Amygdala (tissue), 56 donors: ENCODE measurements at regions not wholly inside any gene's neighbourhood (a gene's known extent, or its start where the extent isn't known, plus 50 kb on each side); places are given as distances from the start of the nearest gene placed in this dataset.

Experiments used
- DNase-seq, 56 donors: peaks; one replicate each; lab custom pipeline; 2025; lab: John Stamatoyannopoulos, UW

DNA sequence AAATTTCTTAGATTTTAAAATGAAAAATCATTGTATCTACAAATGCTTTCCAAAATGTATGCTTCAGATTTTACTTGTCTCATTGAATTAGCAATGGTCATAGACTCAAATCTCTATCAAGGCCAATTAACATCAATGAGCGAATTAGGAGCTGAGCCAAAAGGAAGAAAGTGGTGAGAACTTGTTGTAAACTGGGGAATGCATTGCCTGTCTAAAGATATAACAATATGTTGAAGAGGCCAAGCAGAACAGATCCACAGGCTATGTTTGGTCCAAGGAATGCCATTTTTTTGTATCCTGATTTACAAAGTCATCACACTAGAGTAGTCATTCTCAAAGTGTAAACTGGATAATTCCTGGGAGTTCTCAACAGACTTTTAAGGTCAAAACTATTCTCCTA, 370.7 kb downstream of the GJA1 start:
- DNase-seq: no peak

DNA sequence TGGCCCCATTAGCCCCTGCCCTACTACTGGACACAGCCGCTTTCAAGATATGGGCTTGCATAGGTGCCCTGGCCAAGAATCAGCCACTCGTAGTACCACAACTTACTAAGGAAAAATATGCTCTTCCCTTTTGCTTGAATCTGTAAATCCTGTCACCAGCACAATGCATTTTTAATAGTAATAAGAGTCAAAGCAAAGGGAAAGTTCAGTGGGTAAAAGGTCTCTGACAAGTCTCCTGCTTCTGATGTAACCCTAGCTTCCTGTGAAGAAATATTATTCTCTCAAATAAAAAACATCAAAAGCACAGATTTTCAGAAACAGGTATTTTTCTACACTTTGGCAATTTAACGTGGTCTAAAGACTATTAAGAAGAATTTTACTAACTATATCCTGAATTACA, 373.8 kb downstream of the GJA1 start:
- no peak for DNase-seq

DNA sequence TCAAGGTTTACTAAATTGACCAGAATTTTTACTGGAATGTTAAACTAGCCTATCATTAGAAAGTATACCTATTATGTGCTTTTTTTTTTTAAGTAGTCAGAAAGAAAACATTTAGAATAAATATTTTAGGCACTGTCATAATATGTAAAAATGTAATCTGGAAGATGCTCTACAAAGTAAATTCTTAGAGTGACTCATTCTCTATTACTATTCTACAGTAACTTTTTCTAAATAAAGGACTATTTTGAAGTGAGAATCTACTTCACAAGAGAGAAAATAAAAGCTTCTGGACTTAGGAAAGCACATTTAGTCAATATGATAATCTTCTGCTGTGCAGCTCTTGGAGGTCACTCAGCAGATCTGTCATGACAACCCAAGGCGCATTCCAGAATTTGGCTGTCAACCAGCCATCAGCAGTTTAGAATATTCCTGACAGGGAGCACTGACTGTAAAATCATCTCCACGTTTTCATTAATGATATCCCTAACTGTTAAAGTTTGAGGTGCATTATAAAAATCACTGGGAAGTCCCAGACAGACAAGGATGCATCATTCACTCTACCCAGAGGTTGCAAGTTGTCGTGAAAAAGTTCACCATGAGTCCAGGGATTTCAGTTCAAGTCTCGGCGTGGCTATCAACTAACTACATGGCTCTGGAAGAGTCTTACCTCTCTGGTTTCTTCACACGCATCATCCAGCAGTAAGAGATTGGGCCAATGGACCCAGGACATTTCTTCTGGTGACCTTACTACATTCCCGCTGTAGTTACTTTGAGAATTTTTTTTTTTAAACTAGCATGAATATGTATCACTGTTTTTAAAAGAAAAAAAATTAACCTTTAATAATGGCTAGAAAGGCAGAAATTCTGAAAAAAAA, 374.9 kb downstream of the GJA1 start:
- no peak for DNase-seq

DNA sequence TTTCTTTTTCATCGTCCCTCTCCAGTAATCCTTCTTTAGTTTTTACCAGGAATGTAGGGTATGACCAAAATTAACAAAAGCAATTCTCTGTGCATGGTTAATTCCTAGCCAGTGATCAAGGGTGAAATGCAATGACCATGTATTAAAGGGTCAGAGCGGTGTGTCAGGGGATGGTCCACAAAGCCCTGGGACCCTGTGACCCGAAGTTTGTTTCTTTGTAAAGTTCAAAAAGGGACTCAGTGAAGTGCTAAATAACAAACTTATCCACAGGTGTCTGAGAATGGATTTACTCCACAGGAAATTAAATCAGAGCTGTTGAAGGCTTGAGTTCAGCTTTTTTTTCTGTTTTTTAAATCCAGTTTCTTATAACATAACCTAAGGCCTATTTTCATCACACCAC, 375.7 kb downstream of the GJA1 start:
- no peak for DNase-seq

DNA sequence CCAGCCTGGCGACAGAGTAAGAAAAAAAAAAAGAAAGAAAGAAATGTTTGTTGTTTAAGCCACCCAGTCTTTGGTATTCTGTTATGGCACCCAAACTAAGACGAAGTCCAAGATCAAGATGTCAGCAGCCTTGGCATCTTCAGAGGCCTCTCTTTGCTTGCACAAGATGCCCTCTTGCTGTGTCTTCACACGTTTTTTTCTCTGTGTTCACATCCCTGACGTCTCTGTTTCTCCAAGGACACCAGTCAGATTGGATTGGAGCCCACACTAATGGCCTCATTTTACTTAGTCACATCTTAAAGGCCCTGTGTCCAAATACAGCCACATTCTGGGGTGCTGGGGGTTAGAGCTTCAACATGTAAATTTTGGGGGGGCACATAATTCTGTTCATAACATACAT, 380.9 kb downstream of the GJA1 start:
- DNase-seq: no peak

DNA sequence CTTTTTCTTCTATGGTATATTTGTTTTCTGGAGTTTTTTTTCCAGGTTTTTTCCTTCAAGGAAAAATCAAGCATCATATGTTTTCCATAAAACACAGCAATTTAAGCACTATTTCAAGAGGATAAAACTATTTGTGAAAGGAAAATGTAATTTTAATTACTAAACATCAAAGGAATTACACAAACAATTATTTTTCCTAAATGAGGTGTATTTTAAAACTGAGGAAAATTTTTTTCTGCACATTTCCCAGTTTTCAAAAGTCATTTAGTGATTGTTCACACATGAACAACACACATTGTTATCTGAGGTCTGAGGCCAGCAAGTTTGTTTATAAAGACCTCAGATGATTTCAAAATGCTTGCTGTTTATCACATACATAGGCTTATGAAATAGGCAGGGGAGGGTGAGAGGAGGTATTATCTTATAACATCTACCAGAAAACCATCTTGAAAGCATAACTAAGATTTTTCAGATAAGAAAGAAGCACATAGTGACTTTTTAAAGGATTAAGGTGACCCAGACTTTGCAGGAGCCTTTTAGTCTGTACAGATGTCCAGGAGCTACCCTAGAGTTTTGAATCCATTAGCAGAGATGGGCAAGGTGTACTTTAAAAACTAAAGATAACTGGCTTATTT, 381.6 kb downstream of the GJA1 start:
- DNase-seq: no peak

DNA sequence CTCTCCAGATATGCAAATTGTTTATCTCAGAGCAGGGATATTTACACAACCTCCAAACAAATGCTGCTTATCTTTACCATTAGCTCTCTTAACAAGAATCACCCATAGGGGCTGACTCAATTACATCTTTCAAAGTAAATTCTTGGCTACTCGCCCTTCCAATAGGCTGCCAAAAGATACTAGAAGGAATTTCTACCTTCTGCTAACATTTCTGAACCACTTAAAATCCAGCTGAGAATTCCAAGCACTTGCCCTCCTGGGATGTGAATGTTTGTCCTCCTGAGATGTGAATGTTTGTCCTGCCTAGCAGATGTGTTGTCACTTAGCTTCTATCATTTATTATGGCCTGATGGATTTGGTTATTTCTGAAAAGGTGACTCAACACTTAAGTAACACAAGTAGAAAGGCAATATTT, 388.0 kb downstream of the GJA1 start:
- DNase-seq: no peak

DNA sequence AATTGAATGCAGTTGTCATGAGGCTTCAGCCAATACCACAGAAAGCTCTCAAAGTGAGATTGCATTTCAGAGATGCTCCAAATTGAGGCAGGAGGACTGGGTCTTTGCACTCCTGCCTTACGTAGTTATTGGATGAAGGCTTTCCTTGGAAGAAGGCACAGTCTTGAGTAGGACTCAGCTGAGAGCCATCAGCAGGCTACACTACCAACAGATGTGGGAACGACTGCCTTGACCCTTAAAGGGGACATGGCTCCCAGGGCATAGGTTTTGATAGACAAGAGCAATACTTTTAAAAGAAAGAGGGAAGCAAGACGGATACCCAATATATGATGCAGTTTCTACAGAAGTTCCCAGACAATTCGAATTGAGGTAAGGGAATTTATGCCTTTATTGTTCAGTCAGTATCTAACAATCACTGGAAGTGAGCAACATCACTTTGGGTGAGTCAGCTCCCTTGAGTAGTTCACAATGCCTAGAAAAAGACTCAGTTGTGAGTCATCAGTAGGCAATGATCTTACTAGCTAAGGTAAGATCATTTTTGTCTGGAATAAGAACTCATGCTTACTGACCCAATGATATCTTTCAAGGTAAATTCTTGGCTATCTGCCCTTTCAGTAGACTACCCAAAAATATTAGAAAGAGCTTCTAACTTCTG, 390.8 kb downstream of the GJA1 start:
- DNase-seq: no peak

DNA sequence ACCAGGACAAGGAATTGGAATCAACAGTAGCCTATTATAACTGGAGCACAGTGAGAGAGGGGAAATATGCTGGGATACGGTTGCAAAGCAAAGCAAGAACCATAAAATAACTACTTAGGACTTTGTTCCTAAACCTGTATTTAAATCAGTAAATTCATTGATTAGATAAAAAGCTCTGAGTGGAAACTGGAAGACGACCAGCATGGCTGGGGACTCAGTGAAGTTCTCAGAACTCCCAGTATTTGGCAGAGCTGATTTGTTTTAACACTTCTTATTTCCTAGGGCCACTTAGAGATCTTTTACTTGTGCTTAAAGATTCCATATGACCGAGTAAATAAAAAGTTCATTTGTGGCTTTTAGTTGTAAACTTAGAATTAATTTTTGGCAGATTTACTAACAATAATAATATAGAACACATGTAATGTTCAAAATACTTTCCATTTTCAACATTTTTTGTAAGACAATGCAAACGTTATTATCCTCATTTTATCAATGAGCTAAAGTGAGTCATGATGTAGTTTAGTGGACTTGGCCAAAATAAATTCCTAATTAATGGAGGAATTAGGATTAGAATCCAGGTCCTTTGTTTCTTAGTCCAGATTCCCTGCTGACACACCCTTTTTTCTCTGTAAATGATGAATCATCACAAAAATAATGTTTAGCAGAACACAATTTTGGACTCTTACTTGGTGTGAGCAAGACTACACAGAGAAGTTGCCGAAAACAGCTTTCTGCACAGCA, 392.9 kb downstream of the GJA1 start:
- no peak for DNase-seq

DNA sequence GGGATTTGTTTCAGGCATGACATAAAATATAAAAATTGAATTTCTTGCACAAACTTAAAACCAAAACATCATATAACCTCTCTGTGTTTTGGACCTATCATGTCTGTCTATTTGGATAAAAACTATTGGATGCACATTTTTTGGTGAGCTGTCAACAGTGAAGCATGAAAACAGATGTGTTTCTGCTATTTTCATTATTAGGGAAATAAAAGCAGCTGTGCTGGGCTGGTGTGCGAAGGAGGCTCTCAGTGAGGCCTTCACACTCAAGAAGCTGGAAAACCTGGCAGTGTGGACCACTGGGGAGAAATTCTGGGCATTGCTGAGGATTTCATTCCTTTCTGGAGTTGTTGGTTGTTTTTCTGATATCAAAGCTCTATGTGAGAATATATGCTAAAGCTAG, 395.3 kb downstream of the GJA1 start:
- DNase-seq: no peak

DNA sequence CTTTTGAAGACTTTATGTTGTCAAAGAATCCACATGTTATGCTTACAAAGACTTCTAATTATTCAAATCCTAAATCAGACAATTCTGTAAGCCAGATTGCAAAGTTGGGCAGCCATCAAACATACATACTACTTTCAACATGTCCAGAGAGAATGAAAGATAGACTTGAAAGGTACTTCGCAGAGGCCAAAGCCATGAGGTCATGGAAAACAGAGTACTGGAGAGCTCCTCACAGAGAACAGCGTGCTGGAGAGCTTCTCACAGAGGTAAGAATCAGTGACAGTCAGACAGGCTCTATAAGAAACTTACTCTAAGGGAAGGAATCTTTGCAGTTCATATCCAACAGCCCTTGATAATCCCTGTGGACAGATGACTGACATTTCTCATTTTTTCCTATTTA, 400.2 kb downstream of the GJA1 start:
- no peak for DNase-seq

DNA sequence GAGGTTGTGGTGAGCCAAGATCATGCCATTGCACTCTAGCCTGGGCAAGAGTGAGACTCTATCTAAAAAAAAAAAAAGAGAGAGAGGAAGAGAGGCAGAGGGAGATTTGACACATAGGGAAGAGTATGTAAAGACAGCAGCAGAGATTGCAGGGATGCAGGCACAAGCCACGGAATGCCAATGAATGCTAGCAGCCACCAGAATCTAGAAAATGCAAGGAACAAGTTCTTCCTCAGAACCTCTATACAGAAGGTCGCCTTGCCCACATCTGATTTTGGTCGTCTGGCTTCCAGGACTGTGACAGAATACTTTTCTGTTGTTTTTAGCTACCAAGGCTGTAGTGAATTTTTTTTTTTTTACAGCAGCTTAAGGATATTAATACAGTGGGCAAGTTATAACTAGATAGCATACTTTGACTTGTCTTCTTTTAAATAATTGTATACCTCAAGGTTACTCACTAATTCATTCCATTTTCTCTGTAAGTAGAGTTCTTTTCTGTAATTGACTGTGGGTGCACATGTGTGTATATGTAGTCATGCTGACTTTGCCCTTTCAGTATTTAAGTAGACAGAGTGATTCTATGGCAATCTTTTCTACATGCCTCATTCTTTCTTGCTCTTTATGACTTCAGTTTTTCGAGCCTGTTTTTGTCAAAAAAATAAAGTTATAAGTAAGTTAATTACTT, 402.2 kb downstream of the GJA1 start:
- DNase-seq: no peak

DNA sequence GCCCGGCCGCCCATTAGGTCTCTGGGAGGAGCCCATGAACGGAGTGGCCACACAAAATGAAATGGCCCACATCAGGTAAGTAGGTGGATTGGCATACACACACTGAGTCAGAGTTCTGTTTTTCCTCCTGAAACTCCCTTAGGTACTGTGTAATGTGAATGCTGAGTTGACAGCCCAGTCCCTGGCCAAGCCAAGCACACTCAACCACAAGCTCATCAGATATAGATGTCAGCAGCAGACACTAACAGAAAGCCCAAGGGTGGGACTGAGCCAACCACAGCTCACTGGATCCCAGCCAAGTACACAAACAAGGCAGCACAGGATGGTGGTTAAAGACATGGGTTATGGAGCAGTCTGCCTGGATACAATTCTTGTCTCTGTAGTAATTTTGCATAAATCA, 403.4 kb downstream of the GJA1 start:
- DNase-seq: no peak

DNA sequence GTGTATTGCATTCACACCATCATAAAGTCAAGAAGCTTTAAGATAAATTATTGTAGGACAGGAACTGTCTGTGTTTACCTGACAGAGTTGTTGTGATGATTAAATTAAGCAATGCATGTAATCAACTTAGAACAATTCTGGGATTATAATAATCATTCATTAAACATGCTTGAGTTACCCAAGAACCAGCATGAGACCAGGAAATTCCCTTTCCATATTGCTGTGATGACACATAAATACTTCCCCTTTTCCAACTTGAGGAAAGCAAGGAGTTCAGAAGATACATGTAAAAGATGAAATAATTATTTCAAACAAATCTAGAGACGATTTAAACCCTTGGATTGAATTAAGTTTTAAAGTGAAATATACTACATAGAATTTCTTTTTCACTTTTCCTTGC, 404.4 kb downstream of the GJA1 start:
- no peak for DNase-seq

DNA sequence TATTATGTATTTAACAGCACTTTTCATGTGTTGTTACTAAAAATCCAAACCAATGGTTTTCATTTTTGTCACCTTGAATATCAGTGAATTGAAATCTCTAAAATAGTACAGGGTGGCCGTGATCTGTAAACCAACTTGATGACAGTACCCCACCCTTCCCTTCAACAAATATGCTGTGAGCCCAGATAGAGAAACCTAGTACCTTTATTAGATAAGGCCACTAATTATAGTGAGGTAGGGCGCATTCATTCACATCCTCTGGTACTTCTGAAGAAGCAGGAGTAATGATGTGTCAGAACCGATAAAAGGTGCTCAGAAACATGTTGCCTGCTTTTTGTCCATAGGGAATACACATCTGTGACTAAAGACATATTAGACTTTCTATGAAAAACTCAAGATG, 409.5 kb downstream of the GJA1 start:
- DNase-seq: no peak

DNA sequence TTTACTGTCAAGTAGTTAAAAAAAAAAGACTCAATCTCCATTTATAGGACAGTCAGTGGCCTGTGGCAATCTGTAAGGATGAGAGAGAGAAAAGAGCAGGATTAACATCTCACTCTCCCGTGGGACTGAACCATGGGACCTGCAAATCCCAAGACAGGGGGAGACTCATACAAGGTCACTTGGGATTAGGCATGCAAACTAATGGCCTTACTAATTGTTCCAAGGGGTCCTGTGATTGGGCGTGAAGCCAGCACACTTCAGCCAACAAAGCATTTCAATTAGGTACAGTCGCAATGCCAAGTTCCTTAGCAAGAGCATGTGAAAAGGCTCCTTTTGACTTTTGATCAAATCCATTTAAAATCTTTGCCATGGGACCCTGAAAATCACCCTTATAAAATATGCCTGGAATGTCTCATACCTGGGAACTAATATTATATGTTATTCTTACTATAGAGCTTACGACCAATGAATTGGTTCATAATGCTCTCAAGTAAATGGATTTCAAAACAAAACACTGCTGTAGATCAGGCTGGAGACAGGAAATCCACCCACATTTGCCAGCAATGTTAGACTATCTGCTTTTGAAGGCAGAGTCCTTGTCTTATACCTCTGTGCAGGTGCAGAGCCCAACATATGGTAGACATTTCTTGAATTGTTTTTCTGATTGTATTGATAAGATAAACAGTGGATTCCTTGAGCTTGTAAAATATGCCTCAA, 412.5 kb downstream of the GJA1 start:
- DNase-seq: peak in 33 of 56 donors; percentile 1 to 62 (median 20)

DNA sequence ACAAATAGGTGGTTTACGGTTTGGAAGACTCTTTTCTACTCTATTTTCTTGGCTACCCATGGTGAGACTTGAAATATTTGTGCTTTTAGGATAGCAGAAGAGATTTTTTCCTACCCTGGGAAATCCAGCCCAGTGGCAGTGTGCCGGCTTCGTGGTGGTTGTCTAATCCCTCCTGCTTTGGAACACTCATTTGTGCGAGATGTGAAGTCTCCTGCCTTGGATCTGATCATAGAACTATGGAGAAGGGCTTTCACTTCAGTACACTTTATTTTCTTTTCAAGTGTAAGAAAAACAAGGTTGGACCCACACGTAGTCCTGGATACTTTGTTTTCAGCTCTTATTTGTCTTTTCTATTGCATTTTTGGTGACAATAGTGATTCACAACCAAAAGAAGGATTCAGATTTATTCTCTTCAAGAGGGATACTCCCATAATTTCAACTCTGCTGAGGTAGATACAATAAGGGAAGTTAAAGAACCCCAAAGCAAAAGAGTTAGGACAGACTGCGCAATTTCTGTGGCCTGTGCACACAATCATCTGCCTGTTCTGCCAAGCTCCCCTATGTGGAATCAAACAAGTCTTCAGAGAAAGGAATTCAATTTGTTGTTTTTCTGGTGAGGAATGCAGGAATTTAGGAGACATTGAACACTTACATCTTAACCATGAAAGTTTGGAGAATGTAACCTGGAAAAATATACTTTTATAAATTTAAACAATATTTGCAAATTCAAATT, 413.2 kb downstream of the GJA1 start:
- DNase-seq: peak in 16 of 56 donors; percentile 1 to 32 (median 15)

DNA sequence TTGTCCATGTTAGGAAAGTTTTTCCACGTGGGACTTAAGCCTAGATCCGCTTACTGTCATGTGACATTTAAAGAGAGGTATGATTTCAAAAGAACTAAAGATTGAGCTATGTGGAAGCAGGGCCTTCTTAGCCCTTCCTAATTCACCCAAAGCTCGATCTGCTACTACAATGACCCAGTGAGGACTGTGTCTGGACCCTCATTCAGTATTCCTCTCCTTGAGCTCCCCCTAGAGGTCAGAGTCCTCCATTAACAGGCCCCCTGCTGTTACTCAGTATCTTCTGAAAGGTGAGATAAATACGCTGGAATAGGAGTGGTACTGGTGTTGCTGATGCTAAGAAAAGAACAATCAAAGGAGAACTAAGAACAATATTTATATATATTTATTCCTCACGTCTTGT, 414.0 kb downstream of the GJA1 start:
- peak in 14 of 56 donors; percentile 0 to 42 (median 6) for DNase-seq

DNA sequence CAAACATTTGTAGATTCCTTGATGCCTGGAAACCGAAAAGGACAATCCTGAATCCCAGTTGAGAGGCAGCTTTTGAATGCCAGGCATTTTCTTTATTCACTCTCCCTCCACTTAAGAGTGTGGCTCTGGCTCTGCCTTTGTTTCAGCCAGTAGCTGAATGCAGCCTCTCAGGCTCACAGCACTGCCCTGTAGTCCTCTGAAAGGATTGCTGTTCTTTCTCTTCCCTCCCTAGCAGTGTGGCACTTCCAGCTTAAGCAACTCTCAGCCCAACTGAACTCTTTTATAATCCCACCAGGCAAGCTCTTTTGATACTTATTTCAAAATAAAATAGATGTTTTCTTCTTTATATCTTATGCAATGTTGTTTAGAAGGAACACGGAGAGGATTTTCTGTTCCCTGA, 415.6 kb downstream of the GJA1 start:
- DNase-seq: peak in 24 of 56 donors; percentile 1 to 65 (median 14)
